ENCODE measurements at regions not wholly inside any gene's neighbourhood (a gene's known extent, or its start where the extent isn't known, plus 50 kb on each side); places are given as distances from the start of the nearest gene placed in this dataset.
"Not testable (repeated sequence)": the region's sequence is repeated elsewhere in the genome, so short reads cannot be mapped to it uniquely, and the experiment has no call there.

GRCh38 chr4:9703391-9703790 lies 78.0 kb upstream of the DRD5 start:
- DNase-seq (ENCODE audit: low read depth) (no peak), FAIRE-seq (no peak)
- Histone ChIP-seq H3K4me3 (ENCODE audit: insufficient read depth, low read depth, low read length) (no peak overlapping the region), H4K20me1 (ENCODE audit: insufficient read depth, low read length) (no peaks in the 10 kb centered on the region), H2AFZ (ENCODE audit: low read depth, low read length) (no peak overlapping the region), H3K9ac (ENCODE audit: low read length) (no peak overlapping the region), H3K27ac (ENCODE audit: low read depth, low read length) (no peak overlapping the region), H3K4me2 (ENCODE audit: low read length) (no peak overlapping the region), H3K4me1 (ENCODE audit: insufficient read depth, low read length) (no peaks in the 10 kb centered on the region), H3K9me3 (ENCODE audit: insufficient read depth, low read depth, low read length) (no peaks in the 10 kb centered on the region), H3K36me3 (ENCODE audit: insufficient read depth, low read length) (no peaks in the 10 kb centered on the region), H3K27me3 (ENCODE audit: insufficient read depth, low read length) (no peaks in the 10 kb centered on the region), H3K79me2 (ENCODE audit: insufficient read depth, low read length) (no peaks in the 10 kb centered on the region)
- no peak overlapping the region for H3K4me3 Mint-ChIP-seq (ENCODE audit: unreplicated experiment)
- no peaks in the 10 kb centered on the region for H3K4me1 Mint-ChIP-seq (ENCODE audit: low read depth, unreplicated experiment)
- H3K27ac Mint-ChIP-seq (ENCODE audit: unreplicated experiment) = no peak overlapping the region
- H3K9me3 Mint-ChIP-seq (ENCODE audit: unreplicated experiment) = peaks cover 2% of the 10 kb centered on the region
- TF ChIP-seq EZH2 (IDR thresholded peaks at IDR 0.05; ENCODE audit: insufficient read depth, low read length) (no peak), CTCF (IDR thresholded peaks at IDR 0.05; ENCODE audit: insufficient read depth, low read depth, low read length) (peak; percentile 42)
- H3K27me3 Mint-ChIP-seq (ENCODE audit: low read depth, unreplicated experiment) = peaks cover 3% of the 10 kb centered on the region
- H3K36me3 Mint-ChIP-seq (ENCODE audit: low read depth, unreplicated experiment) = no peaks in the 10 kb centered on the region

- not testable (repeated sequence) for DNase-seq (ENCODE audit: low read depth); H3K36me3 Mint-ChIP-seq (ENCODE audit: low read depth, unreplicated experiment); H3K4me1 Mint-ChIP-seq (ENCODE audit: low read depth, unreplicated experiment); H3K27me3 ChIP-seq (ENCODE audit: insufficient read depth, low read length); H2AFZ ChIP-seq (ENCODE audit: low read depth, low read length); H4K20me1 ChIP-seq (ENCODE audit: insufficient read depth, low read length); H3K79me2 ChIP-seq (ENCODE audit: insufficient read depth, low read length); H3K9me3 ChIP-seq (ENCODE audit: insufficient read depth, low read depth, low read length); H3K4me3 ChIP-seq (ENCODE audit: insufficient read depth, low read depth, low read length); H3K36me3 ChIP-seq (ENCODE audit: insufficient read depth, low read length); H3K9me3 Mint-ChIP-seq (ENCODE audit: unreplicated experiment); H3K4me3 Mint-ChIP-seq (ENCODE audit: unreplicated experiment); H3K9ac ChIP-seq (ENCODE audit: low read length); FAIRE-seq; H3K27ac ChIP-seq (ENCODE audit: low read depth, low read length); H3K4me2 ChIP-seq (ENCODE audit: low read length); H3K27me3 Mint-ChIP-seq (ENCODE audit: low read depth, unreplicated experiment); H3K27ac Mint-ChIP-seq (ENCODE audit: unreplicated experiment); H3K4me1 ChIP-seq (ENCODE audit: insufficient read depth, low read length)
These were observed 77.3 kb upstream of the DRD5 start for GRCh38 chr4:9704126-9704525.

GRCh38 chr4:9704551-9705332 lies 76.7 kb upstream of the DRD5 start:
- no peak overlapping the region for H3K4me2 ChIP-seq (ENCODE audit: low read length)
- Mint-ChIP-seq H3K36me3 (ENCODE audit: low read depth, unreplicated experiment) (no peaks in the 10 kb centered on the region), H3K27me3 (ENCODE audit: low read depth, unreplicated experiment) (peaks cover 3% of the 10 kb centered on the region), H3K9me3 (ENCODE audit: unreplicated experiment) (peaks cover 2% of the 10 kb centered on the region), H3K4me1 (ENCODE audit: low read depth, unreplicated experiment) (no peaks in the 10 kb centered on the region), H3K4me3 (ENCODE audit: unreplicated experiment) (no peak overlapping the region), H3K27ac (ENCODE audit: unreplicated experiment) (no peak overlapping the region)
- TF ChIP-seq CTCF (IDR thresholded peaks at IDR 0.05; ENCODE audit: insufficient read depth, low read depth, low read length) (no peak), EZH2 (IDR thresholded peaks at IDR 0.05; ENCODE audit: insufficient read depth, low read length) (no peak)
- FAIRE-seq (no peak), DNase-seq (ENCODE audit: low read depth) (no peak)
- H3K9ac ChIP-seq (ENCODE audit: low read length) = no peak overlapping the region
- no peak overlapping the region for H2AFZ ChIP-seq (ENCODE audit: low read depth, low read length)
- H3K4me3 ChIP-seq (ENCODE audit: insufficient read depth, low read depth, low read length) = no peak overlapping the region
- no peaks in the 10 kb centered on the region for H3K27me3 ChIP-seq (ENCODE audit: insufficient read depth, low read length)
- H3K36me3 ChIP-seq (ENCODE audit: insufficient read depth, low read length) = no peaks in the 10 kb centered on the region
- no peaks in the 10 kb centered on the region for H3K4me1 ChIP-seq (ENCODE audit: insufficient read depth, low read length)
- no peak overlapping the region for H3K27ac ChIP-seq (ENCODE audit: low read depth, low read length)
- H3K9me3 ChIP-seq (ENCODE audit: insufficient read depth, low read depth, low read length) = no peaks in the 10 kb centered on the region
- no peaks in the 10 kb centered on the region for H4K20me1 ChIP-seq (ENCODE audit: insufficient read depth, low read length)
- no peaks in the 10 kb centered on the region for H3K79me2 ChIP-seq (ENCODE audit: insufficient read depth, low read length)

GRCh38 chr4:9707281-9707680 lies 74.2 kb upstream of the DRD5 start:
- not testable (repeated sequence) for H3K36me3 ChIP-seq (ENCODE audit: insufficient read depth, low read length); H3K27me3 ChIP-seq (ENCODE audit: insufficient read depth, low read length); H3K27ac Mint-ChIP-seq (ENCODE audit: unreplicated experiment); H3K9ac ChIP-seq (ENCODE audit: low read length); H3K4me3 Mint-ChIP-seq (ENCODE audit: unreplicated experiment); H3K79me2 ChIP-seq (ENCODE audit: insufficient read depth, low read length); H3K9me3 Mint-ChIP-seq (ENCODE audit: unreplicated experiment); H3K27me3 Mint-ChIP-seq (ENCODE audit: low read depth, unreplicated experiment); H3K4me1 ChIP-seq (ENCODE audit: insufficient read depth, low read length); H3K4me1 Mint-ChIP-seq (ENCODE audit: low read depth, unreplicated experiment); H3K27ac ChIP-seq (ENCODE audit: low read depth, low read length); H3K4me3 ChIP-seq (ENCODE audit: insufficient read depth, low read depth, low read length); H4K20me1 ChIP-seq (ENCODE audit: insufficient read depth, low read length); H3K9me3 ChIP-seq (ENCODE audit: insufficient read depth, low read depth, low read length); FAIRE-seq; H2AFZ ChIP-seq (ENCODE audit: low read depth, low read length); DNase-seq (ENCODE audit: low read depth); H3K4me2 ChIP-seq (ENCODE audit: low read length); H3K36me3 Mint-ChIP-seq (ENCODE audit: low read depth, unreplicated experiment)

GRCh38 chr4:9707936-9708335 lies 73.5 kb upstream of the DRD5 start:
- not testable (repeated sequence) for H3K27ac ChIP-seq (ENCODE audit: low read depth, low read length); H2AFZ ChIP-seq (ENCODE audit: low read depth, low read length); H3K9me3 ChIP-seq (ENCODE audit: insufficient read depth, low read depth, low read length); H3K4me1 Mint-ChIP-seq (ENCODE audit: low read depth, unreplicated experiment); H3K4me1 ChIP-seq (ENCODE audit: insufficient read depth, low read length); H3K79me2 ChIP-seq (ENCODE audit: insufficient read depth, low read length); H3K9ac ChIP-seq (ENCODE audit: low read length); FAIRE-seq; H3K9me3 Mint-ChIP-seq (ENCODE audit: unreplicated experiment); H3K27ac Mint-ChIP-seq (ENCODE audit: unreplicated experiment); H3K4me2 ChIP-seq (ENCODE audit: low read length); H3K4me3 ChIP-seq (ENCODE audit: insufficient read depth, low read depth, low read length); H4K20me1 ChIP-seq (ENCODE audit: insufficient read depth, low read length); H3K36me3 ChIP-seq (ENCODE audit: insufficient read depth, low read length); H3K27me3 Mint-ChIP-seq (ENCODE audit: low read depth, unreplicated experiment); H3K27me3 ChIP-seq (ENCODE audit: insufficient read depth, low read length); DNase-seq (ENCODE audit: low read depth); H3K4me3 Mint-ChIP-seq (ENCODE audit: unreplicated experiment); H3K36me3 Mint-ChIP-seq (ENCODE audit: low read depth, unreplicated experiment)
